H1 (cell line): ENCODE measurements at regions not wholly inside any gene's neighbourhood (a gene's known extent, or its start where the extent isn't known, plus 50 kb on each side); places are given as distances from the start of the nearest gene placed in this dataset.

ENCODE experiments used
- CTCF ChIA-PET: fragments of 300-600 bp; sonication (Branson Sonifier 250); formaldehyde crosslinking; loops from one replicate; lab custom pipeline; 2021; ENCODE audit not compliant: partially characterized antibody; lab: Charles Lee
- POLR2A ChIA-PET: fragments of 300-600 bp; sonication (Branson Sonifier 250); formaldehyde crosslinking; loops from one replicate; lab custom pipeline; 2021; ENCODE audit warnings: inconsistent platforms; ENCODE audit not compliant: partially characterized antibody; lab: Charles Lee
- DNase-seq, 2 experiments: peaks; one replicate each; pipeline versions ENCODE4 v3.0.0 to v3.0.0-alpha.2; 2010 to 2022; ENCODE audit warnings: low spot score in 2 of 2, low read depth in 1 of 2, mixed read lengths in 1 of 2
- FAIRE-seq: peaks from 2 replicates; lab custom pipeline; 2011; peaks lifted over from hg19 to GRCh38; lab: Jason Lieb, UNC
- H2AFZ ChIP-seq: 2 replicates; pipeline ENCODE4 v1.8.1; 2012; ENCODE audit warnings: low read length, inconsistent platforms
- H2AK5ac ChIP-seq: 2 replicates; pipeline ENCODE4 v1.6.1; 2013; ENCODE audit warnings: low read depth, low read length
- H2BK120ac ChIP-seq: replicated peaks from 2 replicates; pipeline ENCODE3; 2013; ENCODE audit warnings: low read depth, low read length, inconsistent platforms
- H2BK12ac ChIP-seq: 2 replicates; pipeline ENCODE4 v1.6.1; 2013; ENCODE audit warnings: low read depth, low read length
- H2BK15ac ChIP-seq: 2 replicates; pipeline ENCODE4 v1.6.1; 2013; ENCODE audit warnings: low read length
- H2BK20ac ChIP-seq: 2 replicates; pipeline ENCODE4 v1.6.1; 2013; ENCODE audit warnings: low read length
- H2BK5ac ChIP-seq: 2 replicates; pipeline ENCODE4 v1.6.1; 2013; ENCODE audit warnings: low read depth, low read length
- H3K14ac ChIP-seq: 2 replicates; pipeline ENCODE4 v1.6.1; 2013; ENCODE audit warnings: inconsistent platforms; ENCODE audit not compliant: insufficient read length
- H3K18ac ChIP-seq: 2 replicates; pipeline ENCODE4 v1.6.1; 2013; ENCODE audit warnings: low read length; ENCODE audit errors: extremely low read depth
- H3K23ac ChIP-seq: 2 replicates; pipeline ENCODE4 v1.6.1; 2013; ENCODE audit warnings: inconsistent platforms; ENCODE audit not compliant: insufficient read length
- H3K23me2 ChIP-seq: 2 replicates; pipeline ENCODE4 v1.6.1; 2013; ENCODE audit warnings: low read depth, low read length
- H3K27ac ChIP-seq: 2 replicates; pipeline ENCODE4 v1.6.1; 2011; ENCODE audit warnings: low read depth, low read length, inconsistent platforms
- H3K27me3 ChIP-seq, 4 experiments: replicated peaks in 1 of 4; 1 replicate in 1 of 4; 2 replicates in 3 of 4; pipeline versions ENCODE4 v1.6.1 to v1.8.1; 2011 to 2013; ENCODE audit warnings: low read length in 3 of 4, mild to moderate bottlenecking in 3 of 4, inconsistent platforms in 2 of 4, mixed read lengths in 2 of 4, moderate library complexity in 1 of 4; ENCODE audit not compliant: control insufficient read depth in 3 of 4, insufficient read depth in 3 of 4; ENCODE audit errors: extremely low read depth in 1 of 4
- H3K36me3 ChIP-seq, 4 experiments: 2 replicates each; pipeline versions ENCODE4 v1.6.1 to v1.8.1; 2011 to 2013; ENCODE audit warnings: mild to moderate bottlenecking in 4 of 4, low read length in 3 of 4, moderate library complexity in 2 of 4, control low read depth in 1 of 4, inconsistent platforms in 1 of 4; ENCODE audit not compliant: insufficient read depth in 4 of 4, control insufficient read depth in 2 of 4
- H3K4ac ChIP-seq: replicated peaks from 2 replicates; pipeline ENCODE3; 2013; ENCODE audit warnings: low read length, low read depth, mixed read lengths, inconsistent platforms; ENCODE audit not compliant: insufficient read length
- H3K4me1 ChIP-seq, 4 experiments: replicated peaks in 1 of 4; 1 replicate in 1 of 4; 2 replicates in 3 of 4; pipeline versions ENCODE4 v1.6.1 to v1.8.1; 2011 to 2013; ENCODE audit warnings: low read length in 3 of 4, inconsistent platforms in 2 of 4, mixed read lengths in 1 of 4; ENCODE audit not compliant: insufficient read depth in 4 of 4, control insufficient read depth in 3 of 4
- H3K4me2 ChIP-seq, 2 experiments: 2 replicates each; pipeline versions ENCODE4 v1.6.1 to v1.8.1; 2011 to 2013; ENCODE audit warnings: low read depth in 2 of 2, low read length in 2 of 2, control low read depth in 1 of 2, inconsistent platforms in 1 of 2, mild to moderate bottlenecking in 1 of 2; ENCODE audit not compliant: insufficient read depth in 1 of 2
- H3K4me3 ChIP-seq, 4 experiments: fragments of 200-600, 300-600 bp in 1 of 4; sonication (generic), shearing (Covaris generic), sonication (Bioruptor Twin) in 1 of 4; 2 replicates each; pipeline versions ENCODE4 v1.5.1 to v1.8.1; 2011 to 2016; ENCODE audit warnings: low read length in 4 of 4, low read depth in 3 of 4, control low read depth in 2 of 4, inconsistent platforms in 2 of 4, mild to moderate bottlenecking in 2 of 4, mixed read lengths in 1 of 4, moderate library complexity in 1 of 4; ENCODE audit not compliant: insufficient read depth in 2 of 4; ENCODE audit errors: extremely low read depth in 1 of 4
- H3K56ac ChIP-seq: replicated peaks from 2 replicates; pipeline ENCODE3; 2013; ENCODE audit warnings: low read depth, mild to moderate bottlenecking, mixed read lengths, low read length, inconsistent platforms; ENCODE audit not compliant: insufficient read length
- H3K79me1 ChIP-seq: 2 replicates; pipeline ENCODE4 v1.6.1; 2013; ENCODE audit warnings: low read depth, low read length, control low read depth
- H3K79me2 ChIP-seq, 2 experiments: 2 replicates each; pipeline versions ENCODE4 v1.6.1 to v1.8.1; 2012 to 2013; ENCODE audit warnings: low read length in 2 of 2, mild to moderate bottlenecking in 2 of 2, inconsistent platforms in 1 of 2; ENCODE audit not compliant: insufficient read depth in 2 of 2, control insufficient read depth in 1 of 2
- H3K9ac ChIP-seq, 4 experiments: replicated peaks in 1 of 4; 1 replicate in 1 of 4; 2 replicates in 3 of 4; pipeline versions ENCODE4 v1.6.1 to v1.8.1; 2011 to 2013; ENCODE audit warnings: low read depth in 3 of 4, low read length in 3 of 4, control low read depth in 2 of 4, mild to moderate bottlenecking in 2 of 4, moderate library complexity in 2 of 4, inconsistent platforms in 1 of 4; ENCODE audit errors: extremely low read depth in 1 of 4
- H3K9me3 ChIP-seq, 2 experiments: 2 replicates each; pipeline versions ENCODE4 v1.6.1 to v1.8.1; 2012 to 2013; ENCODE audit warnings: mild to moderate bottlenecking in 2 of 2, moderate library complexity in 2 of 2, control low read depth in 1 of 2, inconsistent platforms in 1 of 2, low read depth in 1 of 2, low read length in 1 of 2, mixed read lengths in 1 of 2; ENCODE audit not compliant: insufficient read depth in 2 of 2
- H4K20me1 ChIP-seq, 2 experiments: replicated peaks in 1 of 2; 2 replicates each; pipeline versions ENCODE3 to v1.8.1; 2011 to 2013; ENCODE audit warnings: inconsistent platforms in 2 of 2, low read length in 2 of 2, mild to moderate bottlenecking in 1 of 2; ENCODE audit not compliant: insufficient read depth in 2 of 2, control insufficient read depth in 1 of 2
- H4K5ac ChIP-seq: 2 replicates; pipeline ENCODE4 v1.6.1; 2013; ENCODE audit warnings: low read length, low read depth, mixed read lengths, inconsistent platforms; ENCODE audit not compliant: insufficient read length
- H4K8ac ChIP-seq: 2 replicates; pipeline ENCODE4 v1.8.0; 2013; ENCODE audit warnings: mild to moderate bottlenecking, moderate library complexity, low read length, inconsistent platforms; ENCODE audit not compliant: insufficient read depth; ENCODE audit errors: extremely low read depth
- H4K91ac ChIP-seq: replicated peaks from 2 replicates; pipeline ENCODE3; 2013; ENCODE audit warnings: low read length, mixed read lengths, inconsistent platforms; ENCODE audit not compliant: insufficient read length
- BCL11A ChIP-seq, 2 experiments: IDR thresholded peaks; one replicate each; pipeline ENCODE4 v1.6.1; 2011; ENCODE audit warnings: low read depth in 2 of 2, low read length in 2 of 2, mild to moderate bottlenecking in 2 of 2
- CEBPB ChIP-seq: IDR thresholded peaks from 2 replicates; pipeline ENCODE4 v1.6.1; 2012; ENCODE audit warnings: low read depth, low read length
- KDM4A ChIP-seq: IDR thresholded peaks from one replicate; pipeline ENCODE4 v1.7.1; 2012; ENCODE audit warnings: low read depth, mild to moderate bottlenecking, moderate library complexity, low read length, inconsistent platforms; ENCODE audit not compliant: severe bottlenecking
- RNF2 ChIP-seq: fragments of 200-900, 300-1000 bp; sonication (generic); IDR thresholded peaks from 2 replicates; pipeline ENCODE4 v1.7.1; 2016; ENCODE audit warnings: borderline replicate concordance, low read depth, mild to moderate bottlenecking, antibody characterized with exemption, low read length; ENCODE audit not compliant: poor library complexity, severe bottlenecking; ENCODE audit errors: missing control alignments
- SP2 ChIP-seq: IDR thresholded peaks from 2 replicates; pipeline ENCODE4 v1.6.1; 2012; ENCODE audit warnings: mild to moderate bottlenecking, low read length, inconsistent platforms
- TCF12 ChIP-seq: IDR thresholded peaks from 2 replicates; pipeline ENCODE4 v1.6.1; 2011; ENCODE audit warnings: low read depth, mild to moderate bottlenecking, low read length
- WGBS, 2 experiments: shearing (Covaris generic) in 1 of 2; methylation state at CpG; one replicate each; pipeline versions ENCODE4 v1.1.6 to v1.1.7; 2013 to 2015; ENCODE audit warnings: low lambda C conversion rate in 2 of 2, mixed read lengths in 2 of 2, inconsistent platforms in 1 of 2, low coverage in 1 of 2, missing lambda C conversion rate in 1 of 2; ENCODE audit not compliant: insufficient replicate concordance in 2 of 2, insufficient coverage in 1 of 2, insufficient read length in 1 of 2; ENCODE audit errors: extremely low coverage in 1 of 2, missing lambda C conversion rate in 1 of 2; 5-methylcytosine and 5-hydroxymethylcytosine counted together
- TF ChIP-seq, protein P1 (sequence below), 3 experiments: IDR thresholded peaks; 1 replicate in 2 of 3; 2 replicates in 1 of 3; pipeline versions ENCODE4 v1.5.1 to v1.6.1; 2011; ENCODE audit warnings: low read length in 3 of 3, mild to moderate bottlenecking in 3 of 3, inconsistent platforms in 2 of 3, low read depth in 1 of 3, moderate library complexity in 1 of 3; ENCODE audit not compliant: insufficient read depth in 1 of 3; ENCODE audit errors: control extremely low read depth in 1 of 3
- TF ChIP-seq, protein P2 (sequence below): IDR thresholded peaks from 2 replicates; pipeline ENCODE4 v1.6.1; 2012; ENCODE audit warnings: low read length, inconsistent platforms
- TF ChIP-seq, protein P3 (sequence below): IDR thresholded peaks from 2 replicates; pipeline ENCODE4 v1.6.1; 2012; ENCODE audit warnings: inconsistent platforms

DNA sequence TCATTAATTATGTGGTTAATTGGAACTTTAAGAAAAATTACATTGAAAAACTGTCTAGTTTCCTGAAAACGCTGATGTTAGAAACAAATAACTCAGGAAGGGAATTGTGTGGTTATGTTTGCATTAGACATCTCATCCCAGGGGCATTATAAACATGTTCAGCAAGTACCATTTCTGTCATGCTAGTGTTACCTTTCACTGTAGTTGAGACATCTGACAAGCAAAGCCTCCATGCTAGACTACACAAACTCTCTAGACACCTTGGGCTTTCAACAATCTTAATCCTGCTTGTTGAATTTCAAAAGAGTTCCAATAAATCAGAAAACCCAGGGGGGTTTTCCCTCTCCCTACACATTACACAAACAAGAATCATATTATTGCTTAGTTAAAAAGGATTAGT lies 536.8 kb downstream of the KCNT2 start:
- Histone ChIP-seq H3K27ac (no peak overlapping the region), H3K79me1 (no peaks in the 10 kb centered on the region), H3K18ac (no peak overlapping the region), H4K20me1 (no peaks in the 10 kb centered on the region), H3K27me3 (no peaks in the 10 kb centered on the region), H3K4me1 (no peaks in the 10 kb centered on the region), H3K9ac (no peak overlapping the region), H2BK15ac (no peak overlapping the region), H3K4me3 (no peak overlapping the region), H4K91ac (no peak overlapping the region), H2BK120ac (no peak overlapping the region), H3K23me2 (no peaks in the 10 kb centered on the region), H3K36me3 (no peaks in the 10 kb centered on the region), H3K4me2 (no peak overlapping the region), H2BK12ac (no peak overlapping the region), H2AFZ (no peak overlapping the region), H4K8ac (no peak overlapping the region), H3K9me3 (no peaks in the 10 kb centered on the region), H3K56ac (no peak overlapping the region), H3K4ac (no peak overlapping the region), H3K14ac (no peak overlapping the region), H2BK20ac (no peak overlapping the region), H2BK5ac (no peak overlapping the region), H4K5ac (no peak overlapping the region), H3K79me2 (no peaks in the 10 kb centered on the region), H3K23ac (no peak overlapping the region), H2AK5ac (no peak overlapping the region)
- ChIA-PET POLR2A (no interaction called here), CTCF (interaction anchor here (0.6 to 1.4 kb wide), 2 partner anchors 19 to 54 kb away, joined by 3 to 5 read pairs; no protein-coding TSS in a partner anchor)
- FAIRE-seq (no peak), DNase-seq (no peak)
- WGBS, 2 experiments: 84% methylated on average over 1 of the region's 1 CpG; no CpG with 5 or more reads in 1 of the 2 experiments
- TF ChIP-seq BCL11A (IDR thresholded peaks at IDR 0.05; ENCODE audit: low read depth in 2 of 2, low read length in 2 of 2) (no peak), RNF2 (no peak), TCF12 (no peak), CEBPB (no peak), SP2 (no peak), KDM4A (no peak)
- TF ChIP-seq, protein P1, sequence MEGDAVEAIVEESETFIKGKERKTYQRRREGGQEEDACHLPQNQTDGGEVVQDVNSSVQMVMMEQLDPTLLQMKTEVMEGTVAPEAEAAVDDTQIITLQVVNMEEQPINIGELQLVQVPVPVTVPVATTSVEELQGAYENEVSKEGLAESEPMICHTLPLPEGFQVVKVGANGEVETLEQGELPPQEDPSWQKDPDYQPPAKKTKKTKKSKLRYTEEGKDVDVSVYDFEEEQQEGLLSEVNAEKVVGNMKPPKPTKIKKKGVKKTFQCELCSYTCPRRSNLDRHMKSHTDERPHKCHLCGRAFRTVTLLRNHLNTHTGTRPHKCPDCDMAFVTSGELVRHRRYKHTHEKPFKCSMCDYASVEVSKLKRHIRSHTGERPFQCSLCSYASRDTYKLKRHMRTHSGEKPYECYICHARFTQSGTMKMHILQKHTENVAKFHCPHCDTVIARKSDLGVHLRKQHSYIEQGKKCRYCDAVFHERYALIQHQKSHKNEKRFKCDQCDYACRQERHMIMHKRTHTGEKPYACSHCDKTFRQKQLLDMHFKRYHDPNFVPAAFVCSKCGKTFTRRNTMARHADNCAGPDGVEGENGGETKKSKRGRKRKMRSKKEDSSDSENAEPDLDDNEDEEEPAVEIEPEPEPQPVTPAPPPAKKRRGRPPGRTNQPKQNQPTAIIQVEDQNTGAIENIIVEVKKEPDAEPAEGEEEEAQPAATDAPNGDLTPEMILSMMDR (IDR thresholded peaks at IDR 0.05; ENCODE audit: control extremely low read depth in 1 of 3, insufficient read depth in 1 of 3, low read depth in 1 of 3, low read length in 3 of 3): no peak
- TF ChIP-seq, protein P2, sequence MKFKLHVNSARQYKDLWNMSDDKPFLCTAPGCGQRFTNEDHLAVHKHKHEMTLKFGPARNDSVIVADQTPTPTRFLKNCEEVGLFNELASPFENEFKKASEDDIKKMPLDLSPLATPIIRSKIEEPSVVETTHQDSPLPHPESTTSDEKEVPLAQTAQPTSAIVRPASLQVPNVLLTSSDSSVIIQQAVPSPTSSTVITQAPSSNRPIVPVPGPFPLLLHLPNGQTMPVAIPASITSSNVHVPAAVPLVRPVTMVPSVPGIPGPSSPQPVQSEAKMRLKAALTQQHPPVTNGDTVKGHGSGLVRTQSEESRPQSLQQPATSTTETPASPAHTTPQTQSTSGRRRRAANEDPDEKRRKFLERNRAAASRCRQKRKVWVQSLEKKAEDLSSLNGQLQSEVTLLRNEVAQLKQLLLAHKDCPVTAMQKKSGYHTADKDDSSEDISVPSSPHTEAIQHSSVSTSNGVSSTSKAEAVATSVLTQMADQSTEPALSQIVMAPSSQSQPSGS: no peak
- TF ChIP-seq, protein P3, sequence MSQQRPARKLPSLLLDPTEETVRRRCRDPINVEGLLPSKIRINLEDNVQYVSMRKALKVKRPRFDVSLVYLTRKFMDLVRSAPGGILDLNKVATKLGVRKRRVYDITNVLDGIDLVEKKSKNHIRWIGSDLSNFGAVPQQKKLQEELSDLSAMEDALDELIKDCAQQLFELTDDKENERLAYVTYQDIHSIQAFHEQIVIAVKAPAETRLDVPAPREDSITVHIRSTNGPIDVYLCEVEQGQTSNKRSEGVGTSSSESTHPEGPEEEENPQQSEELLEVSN: no peak
